CD4-positive, CD25-positive, alpha-beta regulatory T cell (primary cell): ENCODE measurements at regions not wholly inside any gene's neighbourhood (a gene's known extent, or its start where the extent isn't known, plus 50 kb on each side); places are given as distances from the start of the nearest gene placed in this dataset.
A peak's percentile ranks its signal among the peaks of the same experiment; 100 is the strongest.

Experiments used
- ATAC-seq, 2 donors: fragments of 150-1000 bp; cut with Tn5 transposase; one replicate each; pipeline ENCODE4 v1.10.0; 2021; ENCODE audit warnings: low read depth in 2 of 2, moderate number of reproducible peaks in 2 of 2, moderate library complexity in 1 of 2
- DNase-seq, 3 donors: peaks; one replicate each; pipeline versions ENCODE4 v3.0.0 to v3.0.0-alpha.2; 2012 to 2022; ENCODE audit warnings: mixed read lengths in 1 of 3
- H3K27ac ChIP-seq: one replicate; pipeline ENCODE4 v1.7.0; 2013; ENCODE audit warnings: mild to moderate bottlenecking, low read length; ENCODE audit not compliant: insufficient read depth, poor library complexity, severe bottlenecking
- H3K27me3 ChIP-seq: one replicate; pipeline ENCODE4 v1.7.0; 2013; ENCODE audit warnings: low read length; ENCODE audit not compliant: control insufficient read depth, insufficient read depth
- H3K36me3 ChIP-seq: one replicate; pipeline ENCODE4 v1.7.0; 2013; ENCODE audit warnings: mild to moderate bottlenecking, low read length, moderate library complexity; ENCODE audit not compliant: control insufficient read depth, insufficient read depth
- H3K4me1 ChIP-seq: 2 replicates; pipeline ENCODE4 v1.7.0; 2013; ENCODE audit warnings: mild to moderate bottlenecking, low read length; ENCODE audit not compliant: insufficient read depth, control insufficient read depth, poor library complexity, severe bottlenecking
- H3K4me3 ChIP-seq: one replicate; pipeline ENCODE4 v1.7.0; 2013; ENCODE audit warnings: low read depth, mild to moderate bottlenecking, low read length, moderate library complexity
- H3K9me3 ChIP-seq, 2 experiments: 1 replicate in 1 of 2; 2 replicates in 1 of 2; pipeline ENCODE4 v1.7.0; 2013; ENCODE audit warnings: low read length in 2 of 2, mild to moderate bottlenecking in 1 of 2, moderate library complexity in 1 of 2; ENCODE audit not compliant: control insufficient read depth in 2 of 2
- H3K27ac Mint-ChIP-seq, 3 donors: one replicate each; pipeline ENCODE4 v1.8.0; 2020 to 2022; ENCODE audit warnings: mild to moderate bottlenecking in 3 of 3, mixed read lengths in 3 of 3, moderate library complexity in 2 of 3
- H3K27me3 Mint-ChIP-seq: one replicate; pipeline ENCODE4 v1.8.0; 2022; ENCODE audit warnings: mild to moderate bottlenecking, mixed read lengths
- H3K36me3 Mint-ChIP-seq: one replicate; pipeline ENCODE4 v1.8.0; 2020; ENCODE audit warnings: mixed read lengths
- H3K4me1 Mint-ChIP-seq, 4 donors: one replicate each; pipeline ENCODE4 v1.8.0; 2020 to 2022; ENCODE audit warnings: mixed read lengths in 4 of 4, mild to moderate bottlenecking in 1 of 4
- H3K4me3 Mint-ChIP-seq, 4 donors: one replicate each; pipeline ENCODE4 v1.8.0; 2020 to 2022; ENCODE audit warnings: mild to moderate bottlenecking in 4 of 4, mixed read lengths in 4 of 4, moderate library complexity in 3 of 4
- H3K9me3 Mint-ChIP-seq, 7 donors: one replicate each; pipeline ENCODE4 v1.8.0; 2020 to 2022; ENCODE audit warnings: mixed read lengths in 7 of 7, mild to moderate bottlenecking in 3 of 7, moderate library complexity in 2 of 7

DNA sequence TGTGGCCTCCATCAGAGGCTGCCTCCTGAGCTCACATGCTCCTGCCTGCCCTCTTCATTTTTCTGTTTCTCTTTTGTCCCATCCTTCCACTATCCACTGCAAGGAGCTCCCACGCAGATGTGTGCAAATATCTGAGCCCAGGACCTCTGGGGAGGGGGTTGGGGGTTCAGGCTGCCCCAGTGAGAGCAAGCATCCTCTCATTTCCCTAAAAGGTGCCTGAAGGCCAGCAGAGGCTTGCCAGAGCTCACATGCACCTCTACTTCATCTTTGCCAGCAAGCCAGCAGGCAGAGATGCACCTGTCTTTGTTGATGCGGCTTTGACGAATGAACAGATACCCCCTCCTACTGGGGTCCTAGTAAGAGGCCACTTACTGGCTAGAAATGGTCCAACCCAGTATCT is 128.8 kb downstream of the FGF9 start:
- Mint-ChIP-seq H3K27me3 (peaks cover 4% of the 10 kb centered on the region), H3K27ac (peak overlapping the region in 1 of 3 donors; percentile 22), H3K36me3 (no peaks in the 10 kb centered on the region), H3K4me1 (no peaks in the 10 kb centered on the region), H3K4me3 (no peak overlapping the region), H3K9me3 (peaks cover 0 to 5% (median 0%) of the 10 kb centered on the region in 7 donors)
- ATAC-seq (no peak), DNase-seq (no peak)
- peaks cover 2% of the 10 kb centered on the region for H3K27me3 ChIP-seq
- H3K36me3 ChIP-seq = no peaks in the 10 kb centered on the region
- no peaks in the 10 kb centered on the region for H3K9me3 ChIP-seq
- no peak overlapping the region for H3K4me3 ChIP-seq
- no peaks in the 10 kb centered on the region for H3K4me1 ChIP-seq
- H3K27ac ChIP-seq = no peak overlapping the region

- H3K27me3 ChIP-seq = peaks cover 4% of the 10 kb centered on the region
- H3K27ac ChIP-seq = no peak overlapping the region
- Mint-ChIP-seq H3K36me3 (no peaks in the 10 kb centered on the region), H3K4me3 (no peak overlapping the region), H3K4me1 (no peaks in the 10 kb centered on the region), H3K9me3 (peaks cover 0 to 5% (median 0%) of the 10 kb centered on the region in 7 donors), H3K27ac (peak overlapping the region in 1 of 3 donors; percentile 7), H3K27me3 (peaks cover 4% of the 10 kb centered on the region)
- no peaks in the 10 kb centered on the region for H3K4me1 ChIP-seq
- DNase-seq = no peak
- no peak for ATAC-seq
- H3K4me3 ChIP-seq = no peak overlapping the region
- no peaks in the 10 kb centered on the region for H3K9me3 ChIP-seq
- no peaks in the 10 kb centered on the region for H3K36me3 ChIP-seq
These were observed 130.2 kb downstream of the FGF9 start for GRCh38 chr13:21800837-21801616.

DNA sequence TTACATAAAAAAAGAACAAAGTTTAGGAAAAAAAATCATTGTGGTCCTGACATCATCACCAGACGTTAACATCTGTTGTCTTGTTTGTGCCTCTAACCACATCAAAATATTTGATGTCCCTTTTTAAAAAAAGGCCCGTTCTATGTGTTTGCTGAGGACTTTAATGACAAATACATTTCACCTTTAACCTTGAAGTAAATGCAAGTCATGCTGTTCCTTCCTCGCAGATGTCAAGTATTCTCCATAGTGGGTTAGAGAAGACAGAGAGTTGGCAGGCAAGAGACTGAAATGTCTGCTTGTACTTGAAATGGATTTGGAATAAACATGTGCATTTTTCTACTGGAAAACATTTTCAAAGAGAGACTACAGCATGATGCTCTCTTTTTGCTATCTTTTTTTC is 134.9 kb downstream of the FGF9 start:
- no peaks in the 10 kb centered on the region for H3K36me3 ChIP-seq
- H3K9me3 Mint-ChIP-seq = peaks cover 0 to 7% (median 0%) of the 10 kb centered on the region in 7 donors
- DNase-seq (no peak), ATAC-seq (no peak)
- no peaks in the 10 kb centered on the region for H3K36me3 Mint-ChIP-seq
- no peak overlapping the region for H3K27ac ChIP-seq
- H3K27me3 Mint-ChIP-seq = peaks cover 15% of the 10 kb centered on the region
- peaks cover 4% of the 10 kb centered on the region for H3K27me3 ChIP-seq
- no peak overlapping the region for H3K27ac Mint-ChIP-seq
- H3K4me3 ChIP-seq = no peak overlapping the region
- H3K4me1 ChIP-seq = no peaks in the 10 kb centered on the region
- H3K4me1 Mint-ChIP-seq = no peaks in the 10 kb centered on the region
- no peak overlapping the region for H3K4me3 Mint-ChIP-seq
- no peaks in the 10 kb centered on the region for H3K9me3 ChIP-seq

DNA sequence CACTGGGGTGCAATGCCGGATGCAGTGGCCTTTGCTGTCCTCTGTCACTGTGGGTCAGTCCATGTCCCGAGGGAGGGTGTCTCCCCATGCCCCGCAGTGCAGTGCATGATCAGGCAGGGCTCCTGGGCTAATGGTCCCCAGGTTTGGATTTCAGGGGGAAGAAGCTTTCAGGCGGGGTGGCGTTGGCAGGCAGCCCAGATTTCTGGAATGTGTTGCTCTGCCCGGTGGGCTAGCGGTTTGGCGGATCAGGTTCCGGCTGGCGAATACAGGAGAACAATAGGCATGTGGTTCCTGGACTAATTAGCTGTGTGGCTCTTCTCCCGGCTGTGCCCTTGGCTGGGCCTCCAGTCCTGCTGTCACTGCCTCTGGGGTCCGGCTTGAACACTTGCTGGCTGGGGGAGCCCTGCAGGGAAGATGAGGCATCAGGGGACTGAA is 141.3 kb downstream of the FGF9 start:
- no peaks in the 10 kb centered on the region for H3K4me1 Mint-ChIP-seq
- ATAC-seq = no peak

DNA sequence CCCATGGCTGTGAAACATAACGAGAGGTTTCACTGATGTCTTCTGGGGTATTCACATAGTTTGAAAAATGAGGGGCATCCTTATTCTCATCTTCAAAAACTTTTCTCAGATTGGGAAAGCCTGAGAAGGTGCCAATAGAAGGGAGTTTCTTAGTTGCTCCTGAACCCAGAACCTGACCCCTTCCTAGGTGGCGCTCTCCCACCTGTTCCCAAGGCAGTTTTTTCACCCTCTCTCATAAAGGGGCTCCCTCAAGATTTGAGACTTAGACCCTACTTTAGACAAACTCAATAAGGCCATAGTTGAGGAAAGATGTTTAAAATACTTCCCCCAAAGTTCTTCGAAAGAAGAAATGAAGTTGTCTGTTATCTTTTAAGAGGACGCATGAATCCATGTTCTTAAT is 142.2 kb downstream of the FGF9 start:
- Mint-ChIP-seq H3K27ac (no peak overlapping the region), H3K4me1 (no peaks in the 10 kb centered on the region), H3K4me3 (no peak overlapping the region), H3K27me3 (peaks cover 15% of the 10 kb centered on the region), H3K36me3 (no peaks in the 10 kb centered on the region), H3K9me3 (peaks cover 0 to 5% (median 3%) of the 10 kb centered on the region in 7 donors)
- no peak for DNase-seq
- H3K36me3 ChIP-seq = no peaks in the 10 kb centered on the region
- H3K9me3 ChIP-seq = no peaks in the 10 kb centered on the region
- H3K27ac ChIP-seq = no peak overlapping the region
- H3K4me3 ChIP-seq = no peak overlapping the region
- no peak for ATAC-seq
- no peaks in the 10 kb centered on the region for H3K4me1 ChIP-seq
- no peaks in the 10 kb centered on the region for H3K27me3 ChIP-seq

More for the DNA sequence above, 141.3 kb downstream of the FGF9 start:
- Mint-ChIP-seq H3K27me3 (peaks cover 15% of the 10 kb centered on the region), H3K27ac (no peak overlapping the region), H3K36me3 (no peaks in the 10 kb centered on the region), H3K9me3 (peaks cover 0 to 5% (median 3%) of the 10 kb centered on the region in 7 donors), H3K4me3 (no peak overlapping the region)
- H3K27me3 ChIP-seq = no peaks in the 10 kb centered on the region
- no peaks in the 10 kb centered on the region for H3K9me3 ChIP-seq
- H3K36me3 ChIP-seq = no peaks in the 10 kb centered on the region
- no peak for DNase-seq
- H3K4me1 ChIP-seq = no peaks in the 10 kb centered on the region
- H3K27ac ChIP-seq = no peak overlapping the region
- no peak overlapping the region for H3K4me3 ChIP-seq

- no peak overlapping the region for H3K27ac Mint-ChIP-seq
- Histone ChIP-seq H3K9me3 (no peaks in the 10 kb centered on the region), H3K36me3 (no peaks in the 10 kb centered on the region), H3K27me3 (no peaks in the 10 kb centered on the region), H3K27ac (no peak overlapping the region), H3K4me1 (no peaks in the 10 kb centered on the region), H3K4me3 (no peak overlapping the region)
- no peak for DNase-seq
- no peaks in the 10 kb centered on the region for H3K4me1 Mint-ChIP-seq
- H3K9me3 Mint-ChIP-seq = peaks cover 0 to 5% (median 3%) of the 10 kb centered on the region in 7 donors
- H3K4me3 Mint-ChIP-seq = no peak overlapping the region
- no peak for ATAC-seq
- peaks cover 9% of the 10 kb centered on the region for H3K27me3 Mint-ChIP-seq
- H3K36me3 Mint-ChIP-seq = no peaks in the 10 kb centered on the region
These were observed 143.0 kb downstream of the FGF9 start for GRCh38 chr13:21813844-21814243.

DNA sequence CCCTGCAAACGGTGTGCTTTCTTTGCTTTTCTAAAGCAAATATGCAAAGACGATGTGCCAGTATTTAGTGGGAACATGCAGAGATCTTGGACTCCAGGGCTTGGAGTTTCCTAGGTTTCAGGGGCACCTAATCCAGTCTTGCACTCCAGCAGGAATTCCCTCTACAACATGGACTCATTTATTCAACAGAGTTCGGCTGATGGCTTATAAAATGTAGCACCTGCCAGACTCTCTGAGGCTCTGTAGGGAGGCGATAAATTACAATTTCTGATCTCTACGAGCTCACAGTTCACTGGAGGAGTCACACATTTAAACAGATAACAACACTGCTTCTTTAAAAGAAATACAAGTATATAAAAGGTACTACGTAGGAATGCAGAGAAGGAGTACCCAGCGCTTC is 143.7 kb downstream of the FGF9 start:
- ATAC-seq = no peak
- no peak overlapping the region for H3K4me3 Mint-ChIP-seq
- no peak overlapping the region for H3K27ac Mint-ChIP-seq
- Histone ChIP-seq H3K4me1 (no peaks in the 10 kb centered on the region), H3K27me3 (no peaks in the 10 kb centered on the region), H3K36me3 (no peaks in the 10 kb centered on the region), H3K27ac (no peak overlapping the region), H3K9me3 (no peaks in the 10 kb centered on the region), H3K4me3 (no peak overlapping the region)
- H3K4me1 Mint-ChIP-seq = no peaks in the 10 kb centered on the region
- H3K9me3 Mint-ChIP-seq = peaks cover 0 to 5% (median 3%) of the 10 kb centered on the region in 7 donors
- no peak for DNase-seq
- no peaks in the 10 kb centered on the region for H3K36me3 Mint-ChIP-seq
- peaks cover 9% of the 10 kb centered on the region for H3K27me3 Mint-ChIP-seq

GRCh38 chr13:21817878-21818277 is 147.0 kb downstream of the FGF9 start:
- H3K36me3 Mint-ChIP-seq = no peaks in the 10 kb centered on the region
- peaks cover 0 to 4% (median 1%) of the 10 kb centered on the region in 7 donors for H3K9me3 Mint-ChIP-seq
- no peaks in the 10 kb centered on the region for H3K9me3 ChIP-seq
- no peaks in the 10 kb centered on the region for H3K27me3 Mint-ChIP-seq
- no peak overlapping the region for H3K27ac Mint-ChIP-seq
- no peaks in the 10 kb centered on the region for H3K4me1 ChIP-seq
- no peak for DNase-seq
- H3K27ac ChIP-seq = no peak overlapping the region
- H3K4me3 ChIP-seq = no peak overlapping the region
- no peak overlapping the region for H3K4me3 Mint-ChIP-seq
- ATAC-seq = no peak
- H3K27me3 ChIP-seq = no peaks in the 10 kb centered on the region
- no peaks in the 10 kb centered on the region for H3K36me3 ChIP-seq
- H3K4me1 Mint-ChIP-seq = no peaks in the 10 kb centered on the region
